ENCODE measurements at regions not wholly inside any gene's neighbourhood (a gene's known extent, or its start where the extent isn't known, plus 50 kb on each side); places are given as distances from the start of the nearest gene placed in this dataset.

DNA sequence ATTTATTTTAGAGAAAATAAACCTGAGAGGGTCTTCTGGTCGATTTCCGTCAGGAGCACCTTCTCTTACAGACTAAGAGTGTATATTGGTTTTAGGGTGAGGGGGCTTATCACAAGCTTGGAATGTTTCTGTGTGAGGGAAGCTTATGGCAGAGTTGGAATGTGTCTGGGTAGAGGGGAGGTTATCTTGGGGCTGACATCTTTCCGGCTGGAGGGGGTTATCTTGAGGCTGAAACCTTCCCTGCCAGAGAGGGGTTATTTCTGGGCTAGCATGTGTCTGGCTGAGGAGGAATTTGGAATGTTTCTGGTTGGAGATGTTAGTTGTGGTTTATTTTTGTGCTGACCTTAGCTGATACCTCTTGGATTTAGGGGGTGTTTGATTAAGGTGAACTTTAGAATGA, 1312.1 kb downstream of the ADGRL3 start:
- TF ChIP-seq CTCF (conservative IDR thresholded peaks at IDR 0.05; ENCODE audit: low read depth, low read length) (no peak), POLR2A (IDR thresholded peaks at IDR 0.05; ENCODE audit: low read depth, low read length) (no peak), CEBPB (IDR thresholded peaks at IDR 0.05; ENCODE audit: low read depth, low read length) (no peak), RAD21 (IDR thresholded peaks at IDR 0.05; ENCODE audit: low read length) (no peak), MXI1 (IDR thresholded peaks at IDR 0.05; ENCODE audit: borderline replicate concordance, low read depth, low read length) (no peak), MAFK (IDR thresholded peaks at IDR 0.05; ENCODE audit: low read depth, low read length) (no peak), FOS (IDR thresholded peaks at IDR 0.05; ENCODE audit: low read depth, low read length) (no peak), NFE2L2 (IDR thresholded peaks at IDR 0.05; ENCODE audit: low read depth, low read length) (no peak), BHLHE40 (IDR thresholded peaks at IDR 0.05; ENCODE audit: low read depth, low read length) (no peak)
- TF ChIP-seq, protein P1, sequence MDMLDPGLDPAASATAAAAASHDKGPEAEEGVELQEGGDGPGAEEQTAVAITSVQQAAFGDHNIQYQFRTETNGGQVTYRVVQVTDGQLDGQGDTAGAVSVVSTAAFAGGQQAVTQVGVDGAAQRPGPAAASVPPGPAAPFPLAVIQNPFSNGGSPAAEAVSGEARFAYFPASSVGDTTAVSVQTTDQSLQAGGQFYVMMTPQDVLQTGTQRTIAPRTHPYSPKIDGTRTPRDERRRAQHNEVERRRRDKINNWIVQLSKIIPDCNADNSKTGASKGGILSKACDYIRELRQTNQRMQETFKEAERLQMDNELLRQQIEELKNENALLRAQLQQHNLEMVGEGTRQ (IDR thresholded peaks at IDR 0.05; ENCODE audit: low read depth, low read length): no peak

All from IMR-90 (cell line).